ENCODE measurements at regions not wholly inside any gene's neighbourhood (a gene's known extent, or its start where the extent isn't known, plus 50 kb on each side); places are given as distances from the start of the nearest gene placed in this dataset.
"Not testable (repeated sequence)": the region's sequence is repeated elsewhere in the genome, so short reads cannot be mapped to it uniquely, and the experiment has no call there.

GRCh38 chr2:176856683-176857082 lies 355.9 kb upstream of the HNRNPA3 start:
- no peak for DNase-seq

GRCh38 chr2:176865336-176865735 lies 347.3 kb upstream of the HNRNPA3 start:
- DNase-seq: no peak

GRCh38 chr2:176872406-176872805 lies 340.2 kb upstream of the HNRNPA3 start:
- DNase-seq: no peak

GRCh38 chr2:176873403-176873802 lies 339.2 kb upstream of the HNRNPA3 start:
- DNase-seq: no peak

- no peak for DNase-seq
Measured at GRCh38 chr2:176876493-176877103, 336.0 kb upstream of the HNRNPA3 start.

GRCh38 chr2:176879426-176879995 lies 333.1 kb upstream of the HNRNPA3 start:
- no peak for DNase-seq

GRCh38 chr2:176882045-176882444 lies 330.5 kb upstream of the HNRNPA3 start:
- not testable (repeated sequence) for DNase-seq

GRCh38 chr2:176885001-176885643 lies 327.5 kb upstream of the HNRNPA3 start:
- DNase-seq: no peak

- DNase-seq: no peak
Measured at GRCh38 chr2:176885661-176886060, 326.9 kb upstream of the HNRNPA3 start.

- DNase-seq: peak; percentile 2
Measured at GRCh38 chr2:176891105-176891504, 321.5 kb upstream of the HNRNPA3 start.

GRCh38 chr2:176891857-176892256 lies 320.7 kb upstream of the HNRNPA3 start:
- no peak for DNase-seq

GRCh38 chr2:176892676-176893226 lies 319.8 kb upstream of the HNRNPA3 start:
- no peak for DNase-seq

GRCh38 chr2:176895158-176895557 lies 317.4 kb upstream of the HNRNPA3 start:
- no peak for DNase-seq

GRCh38 chr2:176902454-176902853 lies 310.1 kb upstream of the HNRNPA3 start:
- DNase-seq: no peak

GRCh38 chr2:176904053-176904452 lies 308.5 kb upstream of the HNRNPA3 start:
- DNase-seq: not testable (repeated sequence)

- no peak for DNase-seq
Measured at GRCh38 chr2:176907341-176907740, 305.3 kb upstream of the HNRNPA3 start.

GRCh38 chr2:176910828-176911227 lies 301.8 kb upstream of the HNRNPA3 start:
- DNase-seq: no peak

- no peak for DNase-seq
Measured at GRCh38 chr2:176913955-176914354, 298.6 kb upstream of the HNRNPA3 start.

GRCh38 chr2:176914371-176914770 lies 298.2 kb upstream of the HNRNPA3 start:
- DNase-seq: no peak

GRCh38 chr2:176922545-176922944 lies 290.0 kb upstream of the HNRNPA3 start:
- DNase-seq: not testable (repeated sequence)

- DNase-seq: no peak
Measured at GRCh38 chr2:176923205-176923604, 289.4 kb upstream of the HNRNPA3 start.

- DNase-seq: no peak
Measured at GRCh38 chr2:176924909-176925534, 287.6 kb upstream of the HNRNPA3 start.

GRCh38 chr2:176926453-176926852 lies 286.1 kb upstream of the HNRNPA3 start:
- no peak for DNase-seq

Measured in skin of body (tissue), 1 donor.